Thyroid gland (tissue), 4 donors: ENCODE measurements at regions not wholly inside any gene's neighbourhood (a gene's known extent, or its start where the extent isn't known, plus 50 kb on each side); places are given as distances from the start of the nearest gene placed in this dataset.

Experiments
- CTCF ChIP-seq, 6 experiments: fragments of 200-600 bp in 3 of 6; fragments of 450-650 bp in 3 of 6; sonication (generic) in 3 of 6; IDR thresholded peaks; one replicate each; pipeline ENCODE4 v1.5.1; 2016 to 2019; ENCODE audit warnings: antibody characterized with exemption in 6 of 6, mild to moderate bottlenecking in 2 of 6, inconsistent platforms in 1 of 6, moderate library complexity in 1 of 6
- POLR2A ChIP-seq, 2 donors: fragments of 450-650 bp; IDR thresholded peaks; one replicate each; pipeline ENCODE4 v1.6.1; 2017; ENCODE audit warnings: antibody characterized with exemption in 2 of 2, mild to moderate bottlenecking in 2 of 2, moderate library complexity in 1 of 2

GRCh38 chr3:159855599-159856346 lies 132.9 kb upstream of the IL12A start:
- no peak for TF ChIP-seq POLR2A (IDR thresholded peaks at IDR 0.05)
- TF ChIP-seq CTCF (IDR thresholded peaks at IDR 0.05), result no peak
